Hippocampal formation (tissue), 2 donors: ENCODE measurements at regions not wholly inside any gene's neighbourhood (a gene's known extent, or its start where the extent isn't known, plus 50 kb on each side); places are given as distances from the start of the nearest gene placed in this dataset.
"Not testable (repeated sequence)": the region's sequence is repeated elsewhere in the genome, so short reads cannot be mapped to it uniquely, and the experiment has no call there.

Experiments
- DNase-seq, 2 donors: peaks; one replicate each; lab custom pipeline; 2025; lab: John Stamatoyannopoulos, UW

DNA sequence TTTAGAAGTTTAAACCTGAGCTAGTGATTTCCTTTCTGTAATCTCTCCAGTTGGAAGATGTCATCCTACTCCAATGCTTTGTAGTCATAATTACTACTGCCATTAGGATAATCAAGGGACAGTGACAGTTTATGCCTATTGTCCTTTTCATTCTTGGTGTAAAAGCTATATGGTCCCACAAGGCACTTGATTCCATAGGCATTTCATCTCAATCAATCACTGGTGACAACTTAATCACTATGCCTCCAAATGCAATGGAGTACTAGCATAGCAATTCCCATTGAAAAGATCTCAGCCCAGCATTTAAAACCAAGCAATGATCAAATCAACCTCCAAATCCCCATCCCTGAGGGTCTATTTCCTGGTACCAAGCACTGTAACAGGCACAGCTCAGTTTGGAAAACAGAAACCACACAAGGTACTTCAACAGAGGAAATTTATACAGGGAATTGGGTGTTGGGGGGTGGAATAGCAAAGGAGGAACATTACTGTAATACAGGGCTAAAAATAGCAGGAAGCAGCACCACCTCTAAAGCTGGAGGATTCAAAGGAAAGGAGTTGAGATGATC lies 51.0 kb downstream of the FHIP2A start:
- no peak for DNase-seq

DNA sequence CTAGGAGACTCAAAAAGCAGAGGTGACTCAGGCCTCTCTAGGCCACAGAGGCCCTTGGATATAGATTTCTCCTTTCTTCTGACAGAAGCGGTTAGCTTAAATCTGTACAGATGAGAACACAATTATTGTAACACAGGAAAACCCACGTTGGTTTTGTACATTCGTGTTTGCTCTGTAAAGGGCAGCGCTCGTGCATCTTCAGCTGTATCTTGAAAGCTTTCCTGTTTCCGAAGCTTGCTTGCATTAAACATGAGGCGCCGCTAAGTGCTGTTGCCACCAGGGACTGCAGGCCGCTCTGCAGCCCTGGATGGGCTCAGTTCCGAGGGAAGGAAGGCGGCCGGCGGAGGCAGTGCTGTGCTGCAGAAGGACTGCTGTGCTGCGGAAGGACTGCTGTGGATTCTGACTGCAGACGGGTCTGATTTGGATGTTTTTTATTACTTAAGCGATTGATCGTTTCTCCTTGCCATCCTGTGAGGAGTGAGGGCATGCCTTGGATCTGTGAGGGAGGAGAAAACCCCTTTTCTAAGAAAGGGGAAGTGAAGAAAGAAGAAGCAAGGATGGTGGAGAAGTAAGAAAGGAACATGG lies 53.3 kb downstream of the FHIP2A start:
- peak; percentile 3 to 36 for DNase-seq

DNA sequence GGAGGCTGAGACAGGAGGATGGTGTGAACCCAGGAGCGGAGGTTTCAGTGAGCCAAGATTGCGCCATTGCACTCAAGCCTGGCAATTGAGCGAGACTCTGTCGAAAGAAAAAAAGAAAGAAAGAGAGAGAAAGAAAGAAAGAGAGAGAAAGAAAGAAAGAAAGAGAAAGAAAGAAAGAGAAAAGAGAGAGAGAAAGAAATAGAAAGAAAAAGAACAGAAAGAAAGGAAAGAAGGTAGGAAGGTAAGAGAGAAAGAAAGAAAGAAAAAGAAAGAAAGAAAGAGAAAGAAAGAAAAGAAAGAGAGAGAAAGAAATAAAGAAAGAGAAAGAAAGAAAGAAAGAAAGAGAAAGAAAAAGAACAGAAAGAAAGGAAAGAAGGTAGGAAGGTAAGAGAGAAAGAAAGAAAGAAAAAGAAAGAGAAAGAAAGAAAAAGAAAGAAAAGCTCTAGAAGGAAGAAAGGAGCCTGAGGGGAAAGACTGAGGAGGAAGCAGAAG lies 54.1 kb downstream of the FHIP2A start:
- DNase-seq: not testable (repeated sequence)

DNA sequence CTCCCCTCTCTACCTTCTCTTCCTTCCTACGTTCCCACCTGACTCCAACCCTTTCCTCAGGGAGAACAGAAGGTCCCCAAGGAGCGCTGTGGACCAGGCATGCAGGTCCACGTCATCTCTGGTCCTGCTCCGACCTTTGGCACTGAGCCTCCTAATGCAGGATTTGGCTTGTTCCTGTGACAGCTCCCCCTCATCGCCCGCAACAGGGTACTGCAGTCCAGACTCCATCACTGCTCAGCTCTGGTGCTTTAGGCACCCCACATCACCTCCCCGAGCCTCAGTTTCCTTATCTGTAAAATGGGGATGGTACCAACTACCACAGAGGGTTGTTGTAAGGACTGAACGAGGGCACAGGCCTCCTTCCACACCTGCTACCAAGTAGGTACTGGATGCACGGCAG lies 54.6 kb downstream of the FHIP2A start:
- DNase-seq: no peak

DNA sequence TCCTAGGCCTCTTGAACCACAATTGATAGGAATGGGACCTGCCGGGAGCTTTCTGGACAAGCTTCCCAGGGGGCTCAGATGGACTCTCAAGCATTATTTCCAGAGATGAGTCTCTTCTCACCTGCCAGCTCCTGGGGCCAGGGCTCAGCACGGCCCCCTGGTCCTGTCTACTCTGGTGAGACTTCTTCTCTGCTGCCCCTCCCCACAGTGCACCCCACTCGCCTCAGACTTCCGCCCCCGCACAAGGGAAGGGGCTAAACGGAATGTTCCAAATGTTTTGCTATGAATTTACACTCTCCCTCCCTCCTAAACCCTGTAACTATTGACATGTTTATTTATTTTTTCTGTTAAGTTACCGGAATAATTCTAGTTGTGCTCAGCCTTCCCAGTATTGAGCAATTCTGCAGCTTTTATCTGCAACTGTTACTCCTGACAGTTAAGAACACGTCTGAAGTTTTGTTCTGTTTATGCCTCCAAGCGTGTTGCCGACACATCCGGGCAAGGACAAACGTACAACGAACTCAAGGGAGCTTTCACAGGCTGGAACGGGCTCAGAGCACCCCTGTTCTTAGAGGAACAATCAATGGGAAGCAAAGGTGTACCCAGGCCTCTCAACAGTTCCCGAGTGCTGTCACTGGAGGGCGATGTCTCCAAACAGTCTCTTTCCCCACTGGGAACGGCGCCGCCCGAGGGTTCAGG lies 55.2 kb downstream of the FHIP2A start:
- DNase-seq: peak; percentile 24 to 28

- no peak for DNase-seq
These were observed 55.7 kb downstream of the FHIP2A start for GRCh38 chr10:114877301-114877644.

DNA sequence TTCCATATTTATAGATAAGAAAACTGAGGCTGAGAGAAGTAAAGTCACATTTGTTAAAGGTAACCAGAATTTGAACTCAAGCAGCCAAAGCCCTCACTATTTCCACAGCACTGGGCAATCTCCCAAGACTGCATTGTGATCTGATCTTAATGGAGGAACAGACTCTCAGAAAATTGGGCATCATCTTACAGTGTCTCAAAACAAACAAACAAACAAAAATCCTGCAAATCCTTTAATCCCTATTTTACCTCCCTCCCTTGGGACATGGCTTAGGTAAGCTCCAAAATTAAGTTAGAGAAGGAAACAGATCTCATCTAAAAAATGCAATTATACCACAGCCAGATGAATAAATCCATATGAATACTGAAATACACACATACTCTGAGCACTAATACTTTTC lies 57.5 kb downstream of the FHIP2A start:
- no peak for DNase-seq

DNA sequence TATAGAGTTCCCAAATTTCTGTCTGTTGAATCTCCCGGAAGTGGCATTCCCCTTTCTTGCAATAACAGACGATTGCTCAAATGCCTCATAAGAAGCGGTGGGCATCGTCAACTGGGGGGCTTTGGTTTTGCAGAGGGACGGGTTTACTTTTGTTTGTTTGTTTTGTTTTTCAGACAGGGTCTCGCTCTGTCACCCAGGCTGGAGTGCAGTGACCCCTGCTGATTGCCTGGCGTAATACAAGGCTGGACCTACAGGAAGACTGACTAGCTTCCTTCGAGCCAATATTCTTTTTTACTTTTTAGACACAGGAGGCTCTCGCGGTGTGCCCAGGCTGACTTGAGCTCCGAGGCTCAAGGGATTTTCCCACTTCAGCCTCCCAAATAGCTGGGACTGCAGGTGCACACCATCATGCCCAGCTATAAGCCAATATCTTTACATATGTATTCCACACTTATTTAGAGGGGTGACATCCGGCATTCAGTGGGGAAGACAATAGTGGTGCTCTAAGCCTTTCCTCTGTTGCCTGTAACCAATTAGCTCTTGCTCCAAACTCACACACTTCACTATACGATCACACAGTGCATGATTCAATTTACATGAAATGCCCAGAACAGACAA lies 58.1 kb downstream of the FHIP2A start:
- DNase-seq: no peak

DNA sequence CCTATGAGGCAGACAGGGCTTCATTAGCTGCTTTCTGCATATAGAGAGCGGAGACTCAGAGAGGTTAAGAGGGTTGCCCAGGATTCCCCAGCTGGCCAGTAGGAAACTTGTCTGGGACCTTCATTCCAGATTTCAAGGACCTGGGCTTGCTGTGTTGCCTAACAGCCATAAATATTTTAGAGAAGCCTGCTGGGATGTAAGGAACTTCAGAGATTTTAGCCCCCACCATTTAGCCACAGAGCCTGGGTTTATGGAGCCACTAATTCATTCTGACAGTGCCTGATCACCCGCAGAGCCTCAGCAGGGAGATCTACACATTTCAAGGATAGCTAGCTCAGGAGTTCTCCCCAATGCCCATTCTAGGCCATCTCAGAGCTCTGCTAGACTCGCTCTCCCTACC lies 56.6 kb upstream of the TRUB1 start:
- DNase-seq: no peak

- DNase-seq: no peak
These were observed 56.1 kb upstream of the TRUB1 start for GRCh38 chr10:114881901-114882300.

DNA sequence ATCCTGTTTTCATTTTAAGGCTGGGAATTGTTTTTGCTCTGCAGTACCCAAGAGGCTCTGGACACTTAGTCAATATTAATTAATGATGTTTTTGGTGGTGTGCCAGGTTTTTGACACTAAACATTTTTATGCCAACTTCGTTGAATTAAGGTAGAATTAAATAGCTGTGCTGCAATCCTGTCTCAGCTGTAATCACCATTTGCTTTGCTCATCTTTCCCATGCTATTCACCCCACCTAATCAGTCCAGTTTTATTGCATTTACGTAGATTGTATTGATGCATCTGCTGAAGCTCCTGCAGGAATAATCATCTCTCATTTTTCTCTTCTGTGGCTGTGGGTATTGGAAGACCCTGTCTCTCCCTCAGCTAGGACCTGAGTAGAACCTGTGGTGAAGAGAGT lies 52.6 kb upstream of the TRUB1 start:
- no peak for DNase-seq
